Calu3 (cell line): ENCODE measurements at regions not wholly inside any gene's neighbourhood (a gene's known extent, or its start where the extent isn't known, plus 50 kb on each side); places are given as distances from the start of the nearest gene placed in this dataset.

Experiments used
- BruUV-seq: library from RNA; stranded (reverse); fragments of 400-500 nt; replicated peaks from 2 replicates; lab custom pipeline; 2021; lab: Mats Ljungman, UMichigan
- CTCF ChIA-PET: fragments of 300-600 bp; sonication (Branson Sonifier 250); formaldehyde crosslinking; loops from one replicate; lab custom pipeline; 2022; ENCODE audit warnings: antibody characterized with exemption; lab: Charles Lee
- DNase-seq: peaks from one replicate; pipeline ENCODE4 v3.0.0; 2022
- H3K27ac Mint-ChIP-seq: one replicate; pipeline ENCODE4 v1.8.0; 2022; ENCODE audit warnings: mixed read lengths; ENCODE audit not compliant: unreplicated experiment
- H3K27me3 Mint-ChIP-seq: one replicate; pipeline ENCODE4 v1.8.0; 2022; ENCODE audit warnings: mixed read lengths; ENCODE audit not compliant: unreplicated experiment
- H3K36me3 Mint-ChIP-seq: one replicate; pipeline ENCODE4 v1.8.0; 2022; ENCODE audit warnings: mild to moderate bottlenecking, moderate library complexity, mixed read lengths; ENCODE audit not compliant: insufficient read depth, unreplicated experiment
- H3K4me1 Mint-ChIP-seq: one replicate; pipeline ENCODE4 v1.8.0; 2022; ENCODE audit warnings: mild to moderate bottlenecking, low read depth, mixed read lengths; ENCODE audit not compliant: unreplicated experiment
- H3K4me3 Mint-ChIP-seq: one replicate; pipeline ENCODE4 v1.8.0; 2022; ENCODE audit warnings: mild to moderate bottlenecking, low read depth, moderate library complexity, mixed read lengths; ENCODE audit not compliant: unreplicated experiment
- H3K9me3 Mint-ChIP-seq: one replicate; pipeline ENCODE4 v1.8.0; 2022; ENCODE audit warnings: low read depth, mixed read lengths; ENCODE audit not compliant: unreplicated experiment
- intact Hi-C: fragments of 100-400 bp; cut with micrococcal nuclease; formaldehyde crosslinking; loops from one replicate; pipeline ENCODE4 v1.10.0; 2022; ENCODE audit not compliant: unreplicated experiment
- TF ChIP-seq, protein P1 (sequence below): fragments of 200-600 bp; IDR thresholded peaks from one replicate; pipeline ENCODE4 v1.8.0; 2022; ENCODE audit warnings: antibody characterized with exemption; ENCODE audit not compliant: unreplicated experiment

- H3K27ac Mint-ChIP-seq = no peak overlapping the region
- H3K27me3 Mint-ChIP-seq = no peaks in the 10 kb centered on the region
- no peaks in the 10 kb centered on the region for H3K4me1 Mint-ChIP-seq
- H3K36me3 Mint-ChIP-seq = no peaks in the 10 kb centered on the region
- intact Hi-C loops = no loop called here
- no peak for DNase-seq
- TF ChIP-seq, protein P1, sequence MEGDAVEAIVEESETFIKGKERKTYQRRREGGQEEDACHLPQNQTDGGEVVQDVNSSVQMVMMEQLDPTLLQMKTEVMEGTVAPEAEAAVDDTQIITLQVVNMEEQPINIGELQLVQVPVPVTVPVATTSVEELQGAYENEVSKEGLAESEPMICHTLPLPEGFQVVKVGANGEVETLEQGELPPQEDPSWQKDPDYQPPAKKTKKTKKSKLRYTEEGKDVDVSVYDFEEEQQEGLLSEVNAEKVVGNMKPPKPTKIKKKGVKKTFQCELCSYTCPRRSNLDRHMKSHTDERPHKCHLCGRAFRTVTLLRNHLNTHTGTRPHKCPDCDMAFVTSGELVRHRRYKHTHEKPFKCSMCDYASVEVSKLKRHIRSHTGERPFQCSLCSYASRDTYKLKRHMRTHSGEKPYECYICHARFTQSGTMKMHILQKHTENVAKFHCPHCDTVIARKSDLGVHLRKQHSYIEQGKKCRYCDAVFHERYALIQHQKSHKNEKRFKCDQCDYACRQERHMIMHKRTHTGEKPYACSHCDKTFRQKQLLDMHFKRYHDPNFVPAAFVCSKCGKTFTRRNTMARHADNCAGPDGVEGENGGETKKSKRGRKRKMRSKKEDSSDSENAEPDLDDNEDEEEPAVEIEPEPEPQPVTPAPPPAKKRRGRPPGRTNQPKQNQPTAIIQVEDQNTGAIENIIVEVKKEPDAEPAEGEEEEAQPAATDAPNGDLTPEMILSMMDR = no peak
- H3K4me3 Mint-ChIP-seq = no peak overlapping the region
- peaks cover 4% of the 10 kb centered on the region for H3K9me3 Mint-ChIP-seq
- no TSS peak for BruUV-seq
- CTCF ChIA-PET = no interaction called here
Measured at GRCh38 chr14:85479771-85480170, 50.2 kb upstream of the FLRT2 start.
